DOHH2 (cell line): ENCODE measurements at regions not wholly inside any gene's neighbourhood (a gene's known extent, or its start where the extent isn't known, plus 50 kb on each side); places are given as distances from the start of the nearest gene placed in this dataset.

Source experiments
- H3F3A ChIP-seq: fragments of 200-600 bp; sonication (generic), shearing (Covaris generic); 2 replicates; pipeline ENCODE4 v1.6.0; 2016; ENCODE audit warnings: antibody characterized with exemption, mild to moderate bottlenecking; ENCODE audit not compliant: control insufficient read depth, insufficient read depth
- H3K27ac ChIP-seq: fragments of 200-600 bp; sonication (generic); 2 replicates; pipeline ENCODE4 v1.5.1; 2014; ENCODE audit warnings: low read depth, mild to moderate bottlenecking, low read length, moderate library complexity
- H3K27me3 ChIP-seq: fragments of 200-600 bp; sonication (generic); 2 replicates; pipeline ENCODE4 v1.6.1; 2014; ENCODE audit warnings: mild to moderate bottlenecking, low read length, mixed read lengths; ENCODE audit not compliant: control insufficient read depth
- H3K36me3 ChIP-seq: fragments of 200-600 bp; sonication (generic); 2 replicates; pipeline ENCODE4 v1.6.1; 2014; ENCODE audit warnings: mild to moderate bottlenecking, low read length, moderate library complexity, mixed read lengths; ENCODE audit not compliant: control insufficient read depth
- H3K4me1 ChIP-seq: fragments of 200-600 bp; sonication (generic); 2 replicates; pipeline ENCODE4 v1.6.1; 2014; ENCODE audit warnings: mild to moderate bottlenecking, low read length, mixed read lengths; ENCODE audit not compliant: control insufficient read depth
- H3K4me2 ChIP-seq: fragments of 200-600 bp; sonication (generic); 2 replicates; pipeline ENCODE4 v1.6.0; 2014; ENCODE audit warnings: mild to moderate bottlenecking, low read length, moderate library complexity
- H3K4me3 ChIP-seq: fragments of 200-600 bp; sonication (generic); 2 replicates; pipeline ENCODE4 v1.5.1; 2014; ENCODE audit warnings: mild to moderate bottlenecking, low read length, mixed read lengths
- H3K79me2 ChIP-seq: fragments of 200-600 bp; sonication (generic); 2 replicates; pipeline ENCODE4 v1.6.1; 2014; ENCODE audit warnings: mild to moderate bottlenecking, low read length, mixed read lengths; ENCODE audit not compliant: control insufficient read depth
- H3K9me2 ChIP-seq: fragments of 200-600 bp; sonication (generic); replicated peaks from 2 replicates; pipeline ENCODE4 v1.6.1; 2014; ENCODE audit warnings: mild to moderate bottlenecking, low read length, mixed read lengths; ENCODE audit not compliant: control insufficient read depth
- H3K9me3 ChIP-seq: fragments of 200-600 bp; sonication (generic); 2 replicates; pipeline ENCODE4 v1.6.1; 2014; ENCODE audit warnings: antibody characterized with exemption, low read length, mixed read lengths; ENCODE audit not compliant: control insufficient read depth, insufficient read depth
- H4K20me1 ChIP-seq: fragments of 200-600 bp; sonication (generic); 2 replicates; pipeline ENCODE4 v1.6.0; 2014; ENCODE audit warnings: low read depth, mild to moderate bottlenecking, antibody characterized with exemption, low read length, moderate library complexity; ENCODE audit not compliant: control insufficient read depth, insufficient read depth
- EZH2phosphoT487 ChIP-seq: fragments of 200-600 bp; sonication (generic); IDR thresholded peaks from 2 replicates; pipeline ENCODE4 v1.6.1; 2017; ENCODE audit warnings: borderline replicate concordance, mild to moderate bottlenecking, antibody characterized with exemption, low read length, moderate library complexity, mixed read lengths
- TF ChIP-seq, protein P1 (sequence below): fragments of 200-600 bp; sonication (generic); IDR thresholded peaks from one replicate; pipeline ENCODE4 v1.5.1; 2014; ENCODE audit warnings: antibody characterized with exemption, mild to moderate bottlenecking, low read depth, low read length; ENCODE audit not compliant: poor library complexity, severe bottlenecking

DNA sequence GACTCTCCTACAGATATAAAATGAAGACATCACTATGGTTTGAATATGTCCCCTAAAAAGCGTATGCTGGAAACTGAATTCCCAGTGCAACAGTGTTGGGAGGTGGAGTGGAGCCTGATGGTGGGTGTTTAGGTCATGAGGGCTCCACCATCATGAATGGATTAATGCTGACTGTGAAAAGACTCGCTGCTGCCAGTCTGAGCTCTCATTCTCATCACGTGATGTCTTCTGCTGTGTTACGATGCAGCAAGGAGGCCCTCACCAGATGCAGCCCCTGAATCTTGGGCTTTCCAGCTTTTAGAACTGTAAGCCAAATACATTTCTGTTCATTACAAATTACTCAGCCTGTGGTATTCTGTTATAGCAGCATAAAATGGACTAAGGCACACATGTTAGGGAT, 73.8 kb upstream of the PPP2R5A start:
- TF ChIP-seq, protein P1, sequence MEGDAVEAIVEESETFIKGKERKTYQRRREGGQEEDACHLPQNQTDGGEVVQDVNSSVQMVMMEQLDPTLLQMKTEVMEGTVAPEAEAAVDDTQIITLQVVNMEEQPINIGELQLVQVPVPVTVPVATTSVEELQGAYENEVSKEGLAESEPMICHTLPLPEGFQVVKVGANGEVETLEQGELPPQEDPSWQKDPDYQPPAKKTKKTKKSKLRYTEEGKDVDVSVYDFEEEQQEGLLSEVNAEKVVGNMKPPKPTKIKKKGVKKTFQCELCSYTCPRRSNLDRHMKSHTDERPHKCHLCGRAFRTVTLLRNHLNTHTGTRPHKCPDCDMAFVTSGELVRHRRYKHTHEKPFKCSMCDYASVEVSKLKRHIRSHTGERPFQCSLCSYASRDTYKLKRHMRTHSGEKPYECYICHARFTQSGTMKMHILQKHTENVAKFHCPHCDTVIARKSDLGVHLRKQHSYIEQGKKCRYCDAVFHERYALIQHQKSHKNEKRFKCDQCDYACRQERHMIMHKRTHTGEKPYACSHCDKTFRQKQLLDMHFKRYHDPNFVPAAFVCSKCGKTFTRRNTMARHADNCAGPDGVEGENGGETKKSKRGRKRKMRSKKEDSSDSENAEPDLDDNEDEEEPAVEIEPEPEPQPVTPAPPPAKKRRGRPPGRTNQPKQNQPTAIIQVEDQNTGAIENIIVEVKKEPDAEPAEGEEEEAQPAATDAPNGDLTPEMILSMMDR: no peak
- TF ChIP-seq EZH2phosphoT487: no peak
- Histone ChIP-seq H3K27me3 (0 out of 2 replicates have a peak, but pooled peaks cover 4% of the 10 kb centered on the region), H3K9me2 (no peaks in the 10 kb centered on the region), H4K20me1 (no peaks in the 10 kb centered on the region), H3K4me1 (no peaks in the 10 kb centered on the region), H3F3A (no peaks in the 10 kb centered on the region), H3K4me2 (no peak overlapping the region), H3K9me3 (no peaks in the 10 kb centered on the region), H3K36me3 (no peaks in the 10 kb centered on the region), H3K4me3 (no peak overlapping the region), H3K27ac (no peak overlapping the region), H3K79me2 (no peaks in the 10 kb centered on the region)

DNA sequence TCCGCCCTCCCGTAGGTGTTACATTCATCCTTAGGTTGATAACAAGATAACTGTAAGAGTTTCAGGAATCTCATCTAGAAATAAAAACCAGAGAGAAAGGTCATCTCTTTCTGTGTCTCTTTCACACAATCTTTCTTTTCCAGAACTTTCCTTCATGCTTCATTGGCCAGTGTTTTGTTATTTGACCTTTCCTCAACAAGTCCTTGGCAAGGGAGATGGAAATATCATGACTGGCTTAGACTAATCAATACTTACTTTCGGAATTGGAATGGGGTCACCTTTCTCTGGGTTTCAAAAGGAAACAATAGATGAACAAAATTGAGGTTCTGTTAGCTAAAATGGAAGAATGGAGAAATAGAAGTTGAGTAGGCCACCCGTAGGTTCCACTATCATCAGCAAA, 72.9 kb upstream of the PPP2R5A start:
- H3F3A ChIP-seq: no peaks in the 10 kb centered on the region
- H4K20me1 ChIP-seq: no peaks in the 10 kb centered on the region
- 0 out of 2 replicates have a peak, but pooled peaks cover 4% of the 10 kb centered on the region for H3K27me3 ChIP-seq
- no peaks in the 10 kb centered on the region for H3K79me2 ChIP-seq
- no peak for TF ChIP-seq EZH2phosphoT487
- TF ChIP-seq, protein P1: no peak
- H3K4me3 ChIP-seq: no peak overlapping the region
- H3K9me3 ChIP-seq: no peaks in the 10 kb centered on the region
- H3K4me2 ChIP-seq: no peak overlapping the region
- H3K36me3 ChIP-seq: no peaks in the 10 kb centered on the region
- H3K9me2 ChIP-seq: no peaks in the 10 kb centered on the region
- H3K27ac ChIP-seq: no peak overlapping the region
- no peaks in the 10 kb centered on the region for H3K4me1 ChIP-seq

- H3F3A ChIP-seq: no peaks in the 10 kb centered on the region
- H3K79me2 ChIP-seq: no peaks in the 10 kb centered on the region
- TF ChIP-seq EZH2phosphoT487: no peak
- TF ChIP-seq, protein P1: no peak
- no peaks in the 10 kb centered on the region for H3K9me3 ChIP-seq
- H3K27me3 ChIP-seq: 0 out of 2 replicates have a peak, but pooled peaks cover 4% of the 10 kb centered on the region
- no peaks in the 10 kb centered on the region for H4K20me1 ChIP-seq
- H3K9me2 ChIP-seq: no peaks in the 10 kb centered on the region
- H3K4me1 ChIP-seq: no peaks in the 10 kb centered on the region
- H3K27ac ChIP-seq: no peak overlapping the region
- no peaks in the 10 kb centered on the region for H3K36me3 ChIP-seq
- H3K4me2 ChIP-seq: no peak overlapping the region
- no peak overlapping the region for H3K4me3 ChIP-seq
These were observed 72.3 kb upstream of the PPP2R5A start for GRCh38 chr1:212212906-212213305.
